ENCODE measurements at regions not wholly inside any gene's neighbourhood (a gene's known extent, or its start where the extent isn't known, plus 50 kb on each side); places are given as distances from the start of the nearest gene placed in this dataset.

GRCh38 chr7:85392326-85392725, 205.5 kb upstream of the SEMA3D start:
- Histone ChIP-seq H4K20me1 (ENCODE audit: insufficient read depth, low read length, poor library complexity, severe bottlenecking) (no peaks in the 10 kb centered on the region), H3K79me2 (ENCODE audit: insufficient read depth, low read length) (no peaks in the 10 kb centered on the region), H3K4me3 (ENCODE audit: low read length, poor library complexity, severe bottlenecking) (no peak overlapping the region), H3K9me3 (ENCODE audit: insufficient read depth, low read depth, low read length) (no peaks in the 10 kb centered on the region), H3K27me3 (ENCODE audit: insufficient read depth, low read length, poor library complexity, severe bottlenecking) (no peaks in the 10 kb centered on the region), H3K36me3 (ENCODE audit: insufficient read depth, low read length) (no peaks in the 10 kb centered on the region), H2AFZ (ENCODE audit: low read length) (no peak overlapping the region), H3K4me1 (ENCODE audit: insufficient read depth, low read length, poor library complexity, severe bottlenecking) (no peaks in the 10 kb centered on the region), H3F3A (ENCODE audit: low read depth) (no peaks in the 10 kb centered on the region), H3K9ac (ENCODE audit: low read depth, low read length, poor library complexity, severe bottlenecking) (no peak overlapping the region), H3K4me2 (ENCODE audit: low read depth, low read length, poor library complexity, severe bottlenecking) (no peak overlapping the region), H3K9me2 (replicated peaks; ENCODE audit: low read depth, low read length) (no peaks in the 10 kb centered on the region)
- no peak for TF ChIP-seq EZH2phosphoT487 (IDR thresholded peaks at IDR 0.05; ENCODE audit: borderline replicate concordance)
- no peak for TF ChIP-seq CTCF (conservative IDR thresholded peaks at IDR 0.05; ENCODE audit: low read length)

GRCh38 chr7:85386460-85386859, 199.6 kb upstream of the SEMA3D start:
- Histone ChIP-seq H3K36me3 (ENCODE audit: insufficient read depth, low read length) (no peaks in the 10 kb centered on the region), H3K4me3 (ENCODE audit: low read length, poor library complexity, severe bottlenecking) (no peak overlapping the region), H3K4me2 (ENCODE audit: low read depth, low read length, poor library complexity, severe bottlenecking) (no peak overlapping the region), H3K27me3 (ENCODE audit: insufficient read depth, low read length, poor library complexity, severe bottlenecking) (no peaks in the 10 kb centered on the region), H2AFZ (ENCODE audit: low read length) (no peak overlapping the region), H4K20me1 (ENCODE audit: insufficient read depth, low read length, poor library complexity, severe bottlenecking) (no peaks in the 10 kb centered on the region), H3K9ac (ENCODE audit: low read depth, low read length, poor library complexity, severe bottlenecking) (no peak overlapping the region), H3K4me1 (ENCODE audit: insufficient read depth, low read length, poor library complexity, severe bottlenecking) (no peaks in the 10 kb centered on the region), H3K9me2 (replicated peaks; ENCODE audit: low read depth, low read length) (no peaks in the 10 kb centered on the region), H3K9me3 (ENCODE audit: insufficient read depth, low read depth, low read length) (no peaks in the 10 kb centered on the region), H3F3A (ENCODE audit: low read depth) (no peaks in the 10 kb centered on the region), H3K79me2 (ENCODE audit: insufficient read depth, low read length) (no peaks in the 10 kb centered on the region)
- TF ChIP-seq CTCF (conservative IDR thresholded peaks at IDR 0.05; ENCODE audit: low read length) (no peak), EZH2phosphoT487 (IDR thresholded peaks at IDR 0.05; ENCODE audit: borderline replicate concordance) (no peak)

- Histone ChIP-seq H3F3A (ENCODE audit: low read depth) (no peaks in the 10 kb centered on the region), H3K9me3 (ENCODE audit: insufficient read depth, low read depth, low read length) (no peaks in the 10 kb centered on the region), H4K20me1 (ENCODE audit: insufficient read depth, low read length, poor library complexity, severe bottlenecking) (no peaks in the 10 kb centered on the region), H3K9me2 (replicated peaks; ENCODE audit: low read depth, low read length) (no peaks in the 10 kb centered on the region), H3K79me2 (ENCODE audit: insufficient read depth, low read length) (no peaks in the 10 kb centered on the region), H3K27me3 (ENCODE audit: insufficient read depth, low read length, poor library complexity, severe bottlenecking) (no peaks in the 10 kb centered on the region), H3K9ac (ENCODE audit: low read depth, low read length, poor library complexity, severe bottlenecking) (no peak overlapping the region), H3K4me3 (ENCODE audit: low read length, poor library complexity, severe bottlenecking) (no peak overlapping the region), H3K4me1 (ENCODE audit: insufficient read depth, low read length, poor library complexity, severe bottlenecking) (no peaks in the 10 kb centered on the region), H2AFZ (ENCODE audit: low read length) (no peak overlapping the region), H3K4me2 (ENCODE audit: low read depth, low read length, poor library complexity, severe bottlenecking) (no peak overlapping the region), H3K36me3 (ENCODE audit: insufficient read depth, low read length) (no peaks in the 10 kb centered on the region)
- TF ChIP-seq EZH2phosphoT487 (IDR thresholded peaks at IDR 0.05; ENCODE audit: borderline replicate concordance), result no peak
- no peak for TF ChIP-seq CTCF (conservative IDR thresholded peaks at IDR 0.05; ENCODE audit: low read length)
These were observed 197.5 kb upstream of the SEMA3D start for GRCh38 chr7:85384392-85384791.

Measured in Loucy (cell line).